WTC11 (cell line): ENCODE measurements at regions not wholly inside any gene's neighbourhood (a gene's known extent, or its start where the extent isn't known, plus 50 kb on each side); places are given as distances from the start of the nearest gene placed in this dataset.

Experiments
- ATAC-seq: fragments of 200-7000 bp; cut with Tn5 transposase; 2 replicates; pipeline ENCODE4 v1.10.0; 2021; ENCODE audit warnings: mild to moderate bottlenecking, moderate library complexity
- CTCF ChIA-PET: fragments of 300-600 bp; sonication (Branson Sonifier 250); formaldehyde crosslinking; loops from one replicate; lab custom pipeline; 2021; ENCODE audit warnings: antibody characterized with exemption; lab: Charles Lee
- POLR2A ChIA-PET: fragments of 350-600 bp; sonication (Branson Sonifier 250); formaldehyde crosslinking; loops from one replicate; lab custom pipeline; 2021; ENCODE audit warnings: antibody characterized with exemption; lab: Charles Lee
- DNase-seq: peaks from one replicate; pipeline ENCODE4 v3.0.0; 2021; ENCODE audit warnings: low spot score
- H3K27ac Mint-ChIP-seq: 2 replicates; pipeline ENCODE4 v1.8.0; 2021; ENCODE audit warnings: mixed read lengths
- H3K27me3 Mint-ChIP-seq: 2 replicates; pipeline ENCODE4 v1.8.0; 2021; ENCODE audit warnings: low read depth, mild to moderate bottlenecking, moderate library complexity, mixed read lengths
- H3K36me3 Mint-ChIP-seq: 2 replicates; pipeline ENCODE4 v1.8.0; 2021; ENCODE audit warnings: mixed read lengths
- H3K4me1 Mint-ChIP-seq: 2 replicates; pipeline ENCODE4 v1.8.0; 2022; ENCODE audit warnings: mixed read lengths
- H3K4me3 Mint-ChIP-seq: 2 replicates; pipeline ENCODE4 v1.8.0; 2021; ENCODE audit warnings: mild to moderate bottlenecking, moderate library complexity, mixed read lengths
- H3K9me3 Mint-ChIP-seq: 2 replicates; pipeline ENCODE4 v1.8.0; 2021; ENCODE audit warnings: mixed read lengths
- ARID4B ChIP-seq: sonication (generic); formaldehyde crosslinking; IDR thresholded peaks from 2 replicates; pipeline ENCODE4 v1.8.0; 2023; ENCODE audit warnings: missing genetic modification reagents, mild to moderate bottlenecking, borderline replicate concordance
- CREB1 ChIP-seq: sonication (generic); formaldehyde crosslinking; IDR thresholded peaks from 2 replicates; pipeline ENCODE4 v1.8.0; 2023; ENCODE audit warnings: mild to moderate bottlenecking, missing genetic modification reagents
- CTCF ChIP-seq: fragments of 200-600 bp; IDR thresholded peaks from 2 replicates; pipeline ENCODE4 v1.8.0; 2022; ENCODE audit warnings: antibody characterized with exemption
- FOXJ3 ChIP-seq: sonication (generic); formaldehyde crosslinking; IDR thresholded peaks from 2 replicates; pipeline ENCODE4 v1.9.0; 2021; ENCODE audit warnings: missing genetic modification reagents, mild to moderate bottlenecking, borderline replicate concordance
- FOXK1 ChIP-seq: sonication (generic); formaldehyde crosslinking; IDR thresholded peaks from 2 replicates; pipeline ENCODE4 v1.8.0; 2022; ENCODE audit warnings: mild to moderate bottlenecking, moderate library complexity, missing genetic modification reagents
- GRHL2 ChIP-seq: fragments of 250-450 bp; sonication (Bioruptor Pico); IDR thresholded peaks from 2 replicates; pipeline ENCODE4 v1.8.0; 2022; ENCODE audit warnings: mild to moderate bottlenecking, moderate library complexity; ENCODE audit not compliant: insufficient replicate concordance, severe bottlenecking
- GTF2I ChIP-seq: fragments of 250-450 bp; sonication (Bioruptor Pico); conservative IDR thresholded peaks from 2 replicates; pipeline ENCODE4 v1.4.0; 2021; ENCODE audit warnings: mild to moderate bottlenecking
- MAX ChIP-seq: sonication (generic); formaldehyde crosslinking; IDR thresholded peaks from 2 replicates; pipeline ENCODE4 v1.8.0; 2022; ENCODE audit warnings: mild to moderate bottlenecking, missing genetic modification reagents
- NR1H2 ChIP-seq: sonication (generic); formaldehyde crosslinking; IDR thresholded peaks from 2 replicates; pipeline ENCODE4 v1.9.0; 2021; ENCODE audit warnings: mild to moderate bottlenecking, moderate library complexity, missing genetic modification reagents
- RELA ChIP-seq: sonication (generic); formaldehyde crosslinking; IDR thresholded peaks from 2 replicates; pipeline ENCODE4 v1.8.1; 2022; ENCODE audit warnings: missing genetic modification reagents, mild to moderate bottlenecking, borderline replicate concordance
- SMAD3 ChIP-seq: sonication (generic); formaldehyde crosslinking; IDR thresholded peaks from 2 replicates; pipeline ENCODE4 v1.8.0; 2022; ENCODE audit warnings: missing genetic modification reagents, mild to moderate bottlenecking, borderline replicate concordance
- TEAD1 ChIP-seq: sonication (generic); formaldehyde crosslinking; IDR thresholded peaks from 2 replicates; pipeline ENCODE4 v1.8.0; 2022; ENCODE audit warnings: mild to moderate bottlenecking, missing genetic modification reagents
- TEAD4 ChIP-seq: sonication (generic); formaldehyde crosslinking; IDR thresholded peaks from 2 replicates; pipeline ENCODE4 v1.8.0; 2022; ENCODE audit warnings: mild to moderate bottlenecking, missing genetic modification reagents
- ZMAT4 ChIP-seq: fragments of 250-450 bp; sonication (Bioruptor Pico); IDR thresholded peaks from 2 replicates; pipeline ENCODE4 v1.9.0; 2021; ENCODE audit warnings: mild to moderate bottlenecking
- TF ChIP-seq, protein P1 (sequence below): fragments of 250-450 bp; sonication (Bioruptor Pico); IDR thresholded peaks from 2 replicates; pipeline ENCODE4 v1.9.0; 2021; ENCODE audit warnings: moderate library complexity, mild to moderate bottlenecking, inconsistent platforms, borderline replicate concordance
- TF ChIP-seq, protein P2 (sequence below): fragments of 250-450 bp; sonication (Bioruptor Pico); IDR thresholded peaks from 2 replicates; pipeline ENCODE4 v2.1.2; 2022; ENCODE audit warnings: mild to moderate bottlenecking, moderate library complexity
- TF ChIP-seq, protein P3 (sequence below): sonication (generic); formaldehyde crosslinking; IDR thresholded peaks from 2 replicates; pipeline ENCODE4 v1.8.1; 2023; ENCODE audit warnings: mild to moderate bottlenecking, moderate library complexity, missing genetic modification reagents
- TF ChIP-seq, protein P4 (sequence below): fragments of 250-450 bp; sonication (Bioruptor Pico); IDR thresholded peaks from 2 replicates; pipeline ENCODE4 v1.9.0; 2021; ENCODE audit warnings: mild to moderate bottlenecking

- TF ChIP-seq CTCF (no peak), NR1H2 (CRISPR knock-in tag) (no peak), GRHL2 (CRISPR knock-in tag) (no peak), FOXJ3 (CRISPR knock-in tag) (no peak), RELA (CRISPR knock-in tag) (no peak), ARID4B (no peak), ZMAT4 (CRISPR knock-in tag) (no peak), GTF2I (CRISPR knock-in tag) (no peak)
- TF ChIP-seq, protein P1, sequence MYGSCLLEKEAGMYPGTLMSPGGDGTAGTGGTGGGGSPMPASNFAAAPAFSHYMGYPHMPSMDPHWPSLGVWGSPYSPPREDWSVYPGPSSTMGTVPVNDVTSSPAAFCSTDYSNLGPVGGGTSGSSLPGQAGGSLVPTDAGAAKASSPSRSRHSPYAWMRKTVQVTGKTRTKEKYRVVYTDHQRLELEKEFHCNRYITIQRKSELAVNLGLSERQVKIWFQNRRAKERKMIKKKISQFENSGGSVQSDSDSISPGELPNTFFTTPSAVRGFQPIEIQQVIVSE = no peak
- DNase-seq = no peak
- Mint-ChIP-seq H3K27me3 (peaks cover 11% of the 10 kb centered on the region), H3K4me3 (no peak overlapping the region), H3K9me3 (peaks cover 46% of the 10 kb centered on the region), H3K27ac (no peak overlapping the region), H3K36me3 (peaks cover 29% of the 10 kb centered on the region), H3K4me1 (no peaks in the 10 kb centered on the region)
- ChIA-PET CTCF (no interaction called here), POLR2A (no interaction called here)
- ATAC-seq = no peak
These were observed 683.9 kb downstream of the TBC1D22A start for GRCh38 chr22:47446331-47446730.

GRCh38 chr22:47445716-47446290, 683.4 kb downstream of the TBC1D22A start:
- Mint-ChIP-seq H3K27me3 (peaks cover 11% of the 10 kb centered on the region), H3K4me3 (no peak overlapping the region), H3K4me1 (no peaks in the 10 kb centered on the region), H3K36me3 (peaks cover 29% of the 10 kb centered on the region)
- ChIA-PET POLR2A (no interaction called here), CTCF (no interaction called here)
- no peak for TF ChIP-seq CREB1 (CRISPR knock-in tag)
- TF ChIP-seq FOXJ3 (CRISPR knock-in tag) = no peak
- TF ChIP-seq, protein P2, sequence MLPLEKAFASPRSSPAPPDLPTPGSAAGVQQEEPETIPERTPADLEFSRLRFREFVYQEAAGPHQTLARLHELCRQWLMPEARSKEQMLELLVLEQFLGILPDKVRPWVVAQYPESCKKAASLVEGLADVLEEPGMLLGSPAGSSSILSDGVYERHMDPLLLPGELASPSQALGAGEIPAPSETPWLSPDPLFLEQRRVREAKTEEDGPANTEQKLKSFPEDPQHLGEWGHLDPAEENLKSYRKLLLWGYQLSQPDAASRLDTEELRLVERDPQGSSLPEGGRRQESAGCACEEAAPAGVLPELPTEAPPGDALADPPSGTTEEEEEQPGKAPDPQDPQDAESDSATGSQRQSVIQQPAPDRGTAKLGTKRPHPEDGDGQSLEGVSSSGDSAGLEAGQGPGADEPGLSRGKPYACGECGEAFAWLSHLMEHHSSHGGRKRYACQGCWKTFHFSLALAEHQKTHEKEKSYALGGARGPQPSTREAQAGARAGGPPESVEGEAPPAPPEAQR (CRISPR knock-in tag) = no peak
- no peak for TF ChIP-seq SMAD3 (CRISPR knock-in tag)
- TF ChIP-seq, all 79 proteins: peak for 0
- DNase-seq = no peak
- ATAC-seq = no peak
- Mint-ChIP-seq H3K27ac (no peak overlapping the region), H3K9me3 (peaks cover 47% of the 10 kb centered on the region)

GRCh38 chr22:47445212-47445611, 682.8 kb downstream of the TBC1D22A start:
- H3K36me3 Mint-ChIP-seq = peaks cover 34% of the 10 kb centered on the region
- ChIA-PET POLR2A (no interaction called here), CTCF (no interaction called here)
- TF ChIP-seq TEAD1 (CRISPR knock-in tag) = no peak
- TF ChIP-seq, protein P3, sequence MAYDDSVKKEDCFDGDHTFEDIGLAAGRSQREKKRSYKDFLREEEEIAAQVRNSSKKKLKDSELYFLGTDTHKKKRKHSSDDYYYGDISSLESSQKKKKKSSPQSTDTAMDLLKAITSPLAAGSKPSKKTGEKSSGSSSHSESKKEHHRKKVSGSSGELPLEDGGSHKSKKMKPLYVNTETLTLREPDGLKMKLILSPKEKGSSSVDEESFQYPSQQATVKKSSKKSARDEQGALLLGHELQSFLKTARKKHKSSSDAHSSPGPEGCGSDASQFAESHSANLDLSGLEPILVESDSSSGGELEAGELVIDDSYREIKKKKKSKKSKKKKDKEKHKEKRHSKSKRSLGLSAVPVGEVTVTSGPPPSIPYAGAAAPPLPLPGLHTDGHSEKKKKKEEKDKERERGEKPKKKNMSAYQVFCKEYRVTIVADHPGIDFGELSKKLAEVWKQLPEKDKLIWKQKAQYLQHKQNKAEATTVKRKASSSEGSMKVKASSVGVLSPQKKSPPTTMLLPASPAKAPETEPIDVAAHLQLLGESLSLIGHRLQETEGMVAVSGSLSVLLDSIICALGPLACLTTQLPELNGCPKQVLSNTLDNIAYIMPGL (CRISPR knock-in tag) = no peak
- no peak for TF ChIP-seq MAX
- TF ChIP-seq, protein P4, sequence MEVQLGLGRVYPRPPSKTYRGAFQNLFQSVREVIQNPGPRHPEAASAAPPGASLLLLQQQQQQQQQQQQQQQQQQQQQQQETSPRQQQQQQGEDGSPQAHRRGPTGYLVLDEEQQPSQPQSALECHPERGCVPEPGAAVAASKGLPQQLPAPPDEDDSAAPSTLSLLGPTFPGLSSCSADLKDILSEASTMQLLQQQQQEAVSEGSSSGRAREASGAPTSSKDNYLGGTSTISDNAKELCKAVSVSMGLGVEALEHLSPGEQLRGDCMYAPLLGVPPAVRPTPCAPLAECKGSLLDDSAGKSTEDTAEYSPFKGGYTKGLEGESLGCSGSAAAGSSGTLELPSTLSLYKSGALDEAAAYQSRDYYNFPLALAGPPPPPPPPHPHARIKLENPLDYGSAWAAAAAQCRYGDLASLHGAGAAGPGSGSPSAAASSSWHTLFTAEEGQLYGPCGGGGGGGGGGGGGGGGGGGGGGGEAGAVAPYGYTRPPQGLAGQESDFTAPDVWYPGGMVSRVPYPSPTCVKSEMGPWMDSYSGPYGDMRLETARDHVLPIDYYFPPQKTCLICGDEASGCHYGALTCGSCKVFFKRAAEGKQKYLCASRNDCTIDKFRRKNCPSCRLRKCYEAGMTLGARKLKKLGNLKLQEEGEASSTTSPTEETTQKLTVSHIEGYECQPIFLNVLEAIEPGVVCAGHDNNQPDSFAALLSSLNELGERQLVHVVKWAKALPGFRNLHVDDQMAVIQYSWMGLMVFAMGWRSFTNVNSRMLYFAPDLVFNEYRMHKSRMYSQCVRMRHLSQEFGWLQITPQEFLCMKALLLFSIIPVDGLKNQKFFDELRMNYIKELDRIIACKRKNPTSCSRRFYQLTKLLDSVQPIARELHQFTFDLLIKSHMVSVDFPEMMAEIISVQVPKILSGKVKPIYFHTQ (CRISPR knock-in tag) = no peak
- TF ChIP-seq FOXK1 (CRISPR knock-in tag) = no peak
- TF ChIP-seq TEAD4 (CRISPR knock-in tag) = no peak
- no peak for TF ChIP-seq GTF2I (CRISPR knock-in tag)

More at GRCh38 chr22:47445212-47445611, 682.8 kb downstream of the TBC1D22A start:
- Mint-ChIP-seq H3K27ac (no peak overlapping the region), H3K4me3 (no peak overlapping the region), H3K4me1 (no peaks in the 10 kb centered on the region), H3K9me3 (peaks cover 53% of the 10 kb centered on the region), H3K27me3 (peaks cover 11% of the 10 kb centered on the region)
- DNase-seq = no peak
- no peak for ATAC-seq
